ENCODE measurements at regions not wholly inside any gene's neighbourhood (a gene's known extent, or its start where the extent isn't known, plus 50 kb on each side); places are given as distances from the start of the nearest gene placed in this dataset.

GRCh38 chr2:57855212-57855611 is 191.4 kb upstream of the VRK2 start:
- no peak overlapping the region for H3K4ac ChIP-seq (ENCODE audit: low read depth, low read length)
- H3K23ac ChIP-seq (ENCODE audit: insufficient read length, low read depth, low read length), result no peak overlapping the region
- no peaks in the 10 kb centered on the region; a peak in 1 of 7 replicates for H3K36me3 Mint-ChIP-seq (ENCODE audit: insufficient read depth in 1 of 3, low read depth in 3 of 3)
- H3K4me2 ChIP-seq (ENCODE audit: insufficient read depth, insufficient read length, low read length), result no peak overlapping the region
- H3K27me3 Mint-ChIP-seq (ENCODE audit: low read depth), result no peaks in the 10 kb centered on the region
- no peak for TF ChIP-seq CTCF (conservative IDR thresholded peaks at IDR 0.05)
- no peak overlapping the region; a peak in 1 of 7 replicates for H3K27ac Mint-ChIP-seq
- no peak overlapping the region for H2AK5ac ChIP-seq (ENCODE audit: insufficient read length, low read length)
- H3K27me3 ChIP-seq (ENCODE audit: insufficient read depth, low read length), result no peaks in the 10 kb centered on the region
- no peaks in the 10 kb centered on the region for H3K79me2 ChIP-seq (ENCODE audit: insufficient read depth, low read length)
- no peak overlapping the region for H3K27ac ChIP-seq (ENCODE audit: insufficient read length, low read depth, low read length)
- peaks cover 0 to 2% of the 10 kb centered on the region in 2 experiments; a peak in 1 of 5 replicates for H3K9me3 Mint-ChIP-seq
- H4K8ac ChIP-seq (replicated peaks; ENCODE audit: insufficient read length, low read depth, low read length), result no peak overlapping the region
- no peak overlapping the region for H2AFZ ChIP-seq (ENCODE audit: low read length)
- no peak overlapping the region for H2BK15ac ChIP-seq (ENCODE audit: low read depth, low read length)
- no peaks in the 10 kb centered on the region for H3K4me1 Mint-ChIP-seq
- H3K56ac ChIP-seq (ENCODE audit: insufficient read length, low read depth, low read length), result no peak overlapping the region
- H4K20me1 ChIP-seq (ENCODE audit: control insufficient read depth, insufficient read depth, insufficient read length), result no peaks in the 10 kb centered on the region
- no peak overlapping the region for H3K14ac ChIP-seq (ENCODE audit: insufficient read depth, low read length)
- H3K9me3 ChIP-seq (ENCODE audit: control insufficient read depth, low read depth, low read length), result no peaks in the 10 kb centered on the region
- H3K79me1 ChIP-seq (ENCODE audit: insufficient read depth, low read depth, low read length, poor library complexity, severe bottlenecking), result no peaks in the 10 kb centered on the region
- no peak overlapping the region for H4K5ac ChIP-seq (ENCODE audit: insufficient read length, low read depth, low read length)
- H2BK20ac ChIP-seq (ENCODE audit: low read depth, low read length, poor library complexity, severe bottlenecking), result no peak overlapping the region
- no peak overlapping the region for H2BK5ac ChIP-seq (ENCODE audit: insufficient read length, low read length)
- DNase-seq, result no peak
- no peak overlapping the region for H2BK120ac ChIP-seq (ENCODE audit: low read depth, low read length, poor library complexity, severe bottlenecking)
- H4K91ac ChIP-seq (ENCODE audit: insufficient read length, low read depth, low read length), result no peak overlapping the region
- no peak overlapping the region for H3K4me3 Mint-ChIP-seq
- no peak overlapping the region for H2BK12ac ChIP-seq (ENCODE audit: insufficient read length, low read depth, low read length)
- H3K9ac ChIP-seq (ENCODE audit: extremely low read depth, insufficient read length, low read length), result no peak overlapping the region
- no peak overlapping the region for H3K18ac ChIP-seq (ENCODE audit: insufficient read length, low read depth, low read length)
- H3K23me2 ChIP-seq (ENCODE audit: insufficient read length, low read depth, low read length, poor library complexity, severe bottlenecking), result no peaks in the 10 kb centered on the region
- no peak overlapping the region for H3T11ph ChIP-seq (ENCODE audit: low read length)
- H3K4me1 ChIP-seq (ENCODE audit: insufficient read depth, low read length), result no peaks in the 10 kb centered on the region

All from H9 (cell line).